SK-N-SH treated with all-trans-retinoic acid at 6 μM for 48 hours (cell line): ENCODE measurements at regions not wholly inside any gene's neighbourhood (a gene's known extent, or its start where the extent isn't known, plus 50 kb on each side); places are given as distances from the start of the nearest gene placed in this dataset.

Experiments used
- ATAC-seq: fragments of 200-7000 bp; cut with Tn5 transposase; 3 replicates; pipeline ENCODE4 v1.9.1; 2020; ENCODE audit warnings: mild to moderate bottlenecking, moderate library complexity
- BACH2 ChIP-seq: fragments of 250-450 bp; sonication (Bioruptor Pico); IDR thresholded peaks from 2 replicates; pipeline ENCODE4 v1.9.0; 2021; ENCODE audit warnings: mild to moderate bottlenecking, borderline replicate concordance
- CSDC2 ChIP-seq: fragments of 250-450 bp; sonication (Bioruptor Pico); IDR thresholded peaks from 2 replicates; pipeline ENCODE4 v1.5.0; 2020; ENCODE audit warnings: mild to moderate bottlenecking, moderate library complexity
- CSRNP3 ChIP-seq: fragments of 250-450 bp; sonication (Bioruptor Pico); IDR thresholded peaks from 2 replicates; pipeline ENCODE4 v1.5.1; 2021; ENCODE audit warnings: mild to moderate bottlenecking, moderate library complexity
- ESRRG ChIP-seq: fragments of 250-450 bp; sonication (Bioruptor Pico); IDR thresholded peaks from 2 replicates; pipeline ENCODE4 v1.6.1; 2021; ENCODE audit warnings: mild to moderate bottlenecking
- GLIS3 ChIP-seq: fragments of 250-450 bp; sonication (Bioruptor Pico); IDR thresholded peaks from 2 replicates; pipeline ENCODE4 v1.5.0; 2020; ENCODE audit warnings: mild to moderate bottlenecking, moderate library complexity
- ISL1 ChIP-seq: fragments of 250-450 bp; sonication (Bioruptor Pico); IDR thresholded peaks from 2 replicates; pipeline ENCODE4 v2.1.2; 2022; ENCODE audit warnings: mild to moderate bottlenecking, moderate library complexity
- OSR1 ChIP-seq: fragments of 250-450 bp; sonication (Bioruptor Pico); IDR thresholded peaks from 2 replicates; pipeline ENCODE4 v1.8.0; 2022; ENCODE audit warnings: moderate library complexity, mild to moderate bottlenecking, inconsistent platforms
- PPARA ChIP-seq: fragments of 250-450 bp; sonication (Bioruptor Pico); IDR thresholded peaks from 2 replicates; pipeline ENCODE4 v1.5.0; 2020; ENCODE audit warnings: mild to moderate bottlenecking, borderline replicate concordance
- RARB ChIP-seq: fragments of 250-450 bp; sonication (Bioruptor Pico); IDR thresholded peaks from 2 replicates; pipeline ENCODE4 v1.8.0; 2021; ENCODE audit warnings: mild to moderate bottlenecking, moderate library complexity
- SNAI2 ChIP-seq: fragments of 250-450 bp; sonication (Bioruptor Pico); IDR thresholded peaks from 2 replicates; pipeline ENCODE4 v1.5.0; 2020; ENCODE audit warnings: mild to moderate bottlenecking, moderate library complexity
- TCF4 ChIP-seq: fragments of 250-450 bp; sonication (Bioruptor Pico); IDR thresholded peaks from 2 replicates; pipeline ENCODE4 v1.8.0; 2021; ENCODE audit warnings: mild to moderate bottlenecking, moderate library complexity, borderline replicate concordance
- TOX ChIP-seq: fragments of 250-450 bp; sonication (Bioruptor Pico); IDR thresholded peaks from 2 replicates; pipeline ENCODE4 v1.8.0; 2021; ENCODE audit warnings: mild to moderate bottlenecking, moderate library complexity, borderline replicate concordance
- TSHZ2 ChIP-seq: fragments of 250-450 bp; sonication (Bioruptor Pico); IDR thresholded peaks from 2 replicates; pipeline ENCODE4 v1.5.0; 2020; ENCODE audit warnings: mild to moderate bottlenecking, moderate library complexity
- ZC3H10 ChIP-seq: fragments of 250-450 bp; sonication (Bioruptor Pico); IDR thresholded peaks from 2 replicates; pipeline ENCODE4 v1.5.1; 2021; ENCODE audit warnings: mild to moderate bottlenecking, moderate library complexity
- ZFP3 ChIP-seq: fragments of 250-450 bp; sonication (Bioruptor Pico); IDR thresholded peaks from 2 replicates; pipeline ENCODE4 v1.5.0; 2020; ENCODE audit warnings: mild to moderate bottlenecking, moderate library complexity
- ZFP30 ChIP-seq: fragments of 450-650 bp; formaldehyde crosslinking; IDR thresholded peaks from 2 replicates; pipeline ENCODE4 v1.5.0; 2022; ENCODE audit warnings: mild to moderate bottlenecking, moderate library complexity
- ZNF565 ChIP-seq: fragments of 450-650 bp; formaldehyde crosslinking; conservative IDR thresholded peaks from 2 replicates; pipeline ENCODE4 v1.5.0; 2020; ENCODE audit warnings: low read depth, mild to moderate bottlenecking, moderate library complexity
- ZNF70 ChIP-seq: fragments of 450-650 bp; formaldehyde crosslinking; IDR thresholded peaks from 2 replicates; pipeline ENCODE4 v1.5.0; 2020; ENCODE audit warnings: mild to moderate bottlenecking, moderate library complexity
- TF ChIP-seq, protein P1 (sequence below): fragments of 250-450 bp; sonication (Bioruptor Pico); IDR thresholded peaks from 2 replicates; pipeline ENCODE4 v1.5.1; 2020; ENCODE audit warnings: low read depth, mild to moderate bottlenecking, moderate library complexity
- TF ChIP-seq, protein P2 (sequence below): fragments of 250-450 bp; sonication (Bioruptor Pico); IDR thresholded peaks from 2 replicates; pipeline ENCODE4 v1.8.0; 2021; ENCODE audit warnings: low read depth, mild to moderate bottlenecking, moderate library complexity, borderline replicate concordance

DNA sequence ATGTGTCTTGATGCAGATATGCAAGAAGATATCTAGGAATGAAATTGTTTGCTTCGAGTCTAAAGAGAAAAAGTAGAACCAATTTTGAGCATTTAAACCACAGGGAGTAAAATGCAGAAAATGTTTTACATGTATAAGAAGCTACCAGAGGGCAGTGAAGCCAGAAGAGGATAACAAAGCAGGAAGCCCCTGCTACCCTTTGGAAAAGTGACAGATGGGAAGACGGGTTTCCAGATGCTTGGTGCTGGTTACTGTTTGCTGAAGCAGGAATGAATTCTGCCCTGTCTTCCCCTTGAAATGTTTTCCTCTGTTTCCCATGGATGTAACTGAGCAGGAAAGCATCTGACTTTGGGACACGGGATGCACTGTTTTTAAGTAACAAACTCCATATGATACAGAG, 822.2 kb downstream of the MRPL39 start:
- ATAC-seq = no peak

DNA sequence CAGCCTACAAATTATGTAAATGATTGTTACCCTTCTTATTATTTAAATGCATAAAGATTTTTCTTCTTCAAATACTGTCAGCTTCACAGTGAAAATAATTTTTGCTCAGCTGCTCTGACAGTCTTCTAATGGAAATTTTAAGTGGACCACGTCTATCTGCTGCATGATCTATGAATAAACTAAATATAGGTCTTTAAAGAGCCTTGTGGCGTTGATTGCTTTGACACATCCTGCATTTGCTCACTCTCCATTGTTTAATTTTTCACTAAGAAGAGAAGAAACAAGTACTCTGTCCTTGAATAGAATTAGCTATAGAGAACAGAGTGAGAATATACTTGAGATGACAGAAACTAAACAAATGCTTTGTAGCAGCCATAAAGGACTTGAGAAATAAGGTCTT, 826.1 kb downstream of the MRPL39 start:
- no peak for ATAC-seq
- no peak for TF ChIP-seq ESRRG (CRISPR knock-in tag)
- TF ChIP-seq ZNF565 = no peak
- no peak for TF ChIP-seq OSR1 (CRISPR knock-in tag)
- no peak for TF ChIP-seq ZNF70 (CRISPR knock-in tag)
- TF ChIP-seq, protein P1, sequence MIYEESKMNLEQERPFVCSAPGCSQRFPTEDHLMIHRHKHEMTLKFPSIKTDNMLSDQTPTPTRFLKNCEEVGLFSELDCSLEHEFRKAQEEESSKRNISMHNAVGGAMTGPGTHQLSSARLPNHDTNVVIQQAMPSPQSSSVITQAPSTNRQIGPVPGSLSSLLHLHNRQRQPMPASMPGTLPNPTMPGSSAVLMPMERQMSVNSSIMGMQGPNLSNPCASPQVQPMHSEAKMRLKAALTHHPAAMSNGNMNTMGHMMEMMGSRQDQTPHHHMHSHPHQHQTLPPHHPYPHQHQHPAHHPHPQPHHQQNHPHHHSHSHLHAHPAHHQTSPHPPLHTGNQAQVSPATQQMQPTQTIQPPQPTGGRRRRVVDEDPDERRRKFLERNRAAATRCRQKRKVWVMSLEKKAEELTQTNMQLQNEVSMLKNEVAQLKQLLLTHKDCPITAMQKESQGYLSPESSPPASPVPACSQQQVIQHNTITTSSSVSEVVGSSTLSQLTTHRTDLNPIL (CRISPR knock-in tag) = no peak
- TF ChIP-seq CSRNP3 = no peak
- TF ChIP-seq TSHZ2 (CRISPR knock-in tag) = no peak
- no peak for TF ChIP-seq ISL1 (CRISPR knock-in tag)

More for the DNA sequence above, 822.2 kb downstream of the MRPL39 start:
- no peak for TF ChIP-seq ZC3H10 (CRISPR knock-in tag)
- TF ChIP-seq, protein P2, sequence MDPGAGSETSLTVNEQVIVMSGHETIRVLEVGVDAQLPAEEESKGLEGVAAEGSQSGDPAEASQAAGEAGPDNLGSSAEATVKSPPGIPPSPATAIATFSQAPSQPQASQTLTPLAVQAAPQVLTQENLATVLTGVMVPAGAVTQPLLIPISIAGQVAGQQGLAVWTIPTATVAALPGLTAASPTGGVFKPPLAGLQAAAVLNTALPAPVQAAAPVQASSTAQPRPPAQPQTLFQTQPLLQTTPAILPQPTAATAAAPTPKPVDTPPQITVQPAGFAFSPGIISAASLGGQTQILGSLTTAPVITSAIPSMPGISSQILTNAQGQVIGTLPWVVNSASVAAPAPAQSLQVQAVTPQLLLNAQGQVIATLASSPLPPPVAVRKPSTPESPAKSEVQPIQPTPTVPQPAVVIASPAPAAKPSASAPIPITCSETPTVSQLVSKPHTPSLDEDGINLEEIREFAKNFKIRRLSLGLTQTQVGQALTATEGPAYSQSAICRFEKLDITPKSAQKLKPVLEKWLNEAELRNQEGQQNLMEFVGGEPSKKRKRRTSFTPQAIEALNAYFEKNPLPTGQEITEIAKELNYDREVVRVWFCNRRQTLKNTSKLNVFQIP = no peak

- no peak for ATAC-seq
- TF ChIP-seq ZFP30 (CRISPR knock-in tag) = no peak
- TF ChIP-seq, protein P1 (CRISPR knock-in tag) = no peak
- TF ChIP-seq ZNF70 (CRISPR knock-in tag) = no peak
- TF ChIP-seq ZNF565 = no peak
- TF ChIP-seq ZFP3 (CRISPR knock-in tag) = no peak
These were observed 847.8 kb downstream of the MRPL39 start for GRCh38 chr21:24759348-24760075.

DNA sequence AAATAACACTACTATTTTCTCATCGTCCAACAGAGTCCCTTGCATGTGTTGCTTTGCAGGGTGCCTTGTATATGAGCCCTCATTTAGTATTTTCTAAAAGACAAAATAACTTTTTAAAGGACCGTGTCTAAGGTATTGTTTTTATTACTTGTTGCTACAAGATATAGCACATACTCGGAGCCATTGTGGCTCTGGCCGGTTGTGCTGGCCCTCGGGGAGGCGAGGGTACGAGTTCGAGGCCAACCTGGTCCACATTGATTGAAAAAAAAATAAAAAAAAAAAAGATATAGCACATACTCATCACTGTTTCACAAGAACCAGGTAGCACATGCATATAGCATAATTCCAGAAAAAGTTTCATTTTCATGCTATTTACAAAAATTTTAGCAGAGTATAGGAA, 869.2 kb downstream of the MRPL39 start:
- TF ChIP-seq ZC3H10 (CRISPR knock-in tag) (no peak), TCF4 (no peak), CSDC2 (CRISPR knock-in tag) (no peak), PPARA (CRISPR knock-in tag) (no peak), TOX (no peak), SNAI2 (CRISPR knock-in tag) (no peak)

GRCh38 chr21:24737296-24737850, 869.9 kb downstream of the MRPL39 start:
- no peak for ATAC-seq
- TF ChIP-seq TCF4 = no peak
- no peak for TF ChIP-seq BACH2 (CRISPR knock-in tag)
- TF ChIP-seq GLIS3 = no peak
- TF ChIP-seq ZNF565 = no peak
- TF ChIP-seq TOX = no peak
- TF ChIP-seq ZFP3 (CRISPR knock-in tag) = no peak
- no peak for TF ChIP-seq CSDC2 (CRISPR knock-in tag)
- TF ChIP-seq ZFP30 (CRISPR knock-in tag) = no peak
- no peak for TF ChIP-seq RARB (CRISPR knock-in tag)
- TF ChIP-seq CSRNP3 = no peak
- TF ChIP-seq, protein P1 (CRISPR knock-in tag) = no peak
- TF ChIP-seq SNAI2 (CRISPR knock-in tag) = no peak
- TF ChIP-seq ZC3H10 (CRISPR knock-in tag) = no peak

More for the DNA sequence above, 869.2 kb downstream of the MRPL39 start:
- ATAC-seq = no peak
